Liver (tissue), 3 donors: ENCODE measurements at regions not wholly inside any gene's neighbourhood (a gene's known extent, or its start where the extent isn't known, plus 50 kb on each side); places are given as distances from the start of the nearest gene placed in this dataset.

Experiments
- EGR1 ChIP-seq, 2 donors: IDR thresholded peaks; 2 replicates each; pipeline ENCODE4 v1.6.1; 2016 to 2018; ENCODE audit warnings: antibody characterized with exemption in 2 of 2, low read depth in 2 of 2
- GABPA ChIP-seq, 2 donors: IDR thresholded peaks in 1 of 2; conservative IDR thresholded peaks in 1 of 2; 2 replicates each; pipeline ENCODE4 v1.6.1; 2016; ENCODE audit warnings: antibody characterized with exemption in 2 of 2, mild to moderate bottlenecking in 1 of 2, moderate library complexity in 1 of 2
- HNF4A ChIP-seq, 2 donors: conservative IDR thresholded peaks; 2 replicates each; pipeline ENCODE4 v1.6.1; 2016; ENCODE audit warnings: antibody characterized with exemption in 2 of 2, mild to moderate bottlenecking in 2 of 2
- RXRA ChIP-seq, 2 donors: IDR thresholded peaks; 2 replicates each; pipeline ENCODE4 v1.6.1; 2017 to 2018; ENCODE audit warnings: antibody characterized with exemption in 2 of 2, mild to moderate bottlenecking in 1 of 2
- TAF1 ChIP-seq: conservative IDR thresholded peaks from 2 replicates; pipeline ENCODE4 v1.6.1; 2016; ENCODE audit warnings: antibody characterized with exemption, mild to moderate bottlenecking
- YY1 ChIP-seq: IDR thresholded peaks from 2 replicates; pipeline ENCODE4 v1.6.1; 2016; ENCODE audit warnings: antibody characterized with exemption, mild to moderate bottlenecking
- TF ChIP-seq, protein P1 (sequence below): fragments of 150-350 bp; IDR thresholded peaks from 2 replicates; pipeline ENCODE4 v1.5.1; 2017; ENCODE audit warnings: improper control_type of control experiment, low read depth, low read length; ENCODE audit not compliant: missing input control
- TF ChIP-seq, protein P2 (sequence below): IDR thresholded peaks from 2 replicates; pipeline ENCODE4 v1.6.1; 2016; ENCODE audit warnings: antibody characterized with exemption, mild to moderate bottlenecking
- TF ChIP-seq, protein P3 (sequence below): IDR thresholded peaks from 2 replicates; pipeline ENCODE4 v1.6.1; 2016; ENCODE audit warnings: antibody characterized with exemption
- donor health status: healthy.
- donor health status: healthy.

DNA sequence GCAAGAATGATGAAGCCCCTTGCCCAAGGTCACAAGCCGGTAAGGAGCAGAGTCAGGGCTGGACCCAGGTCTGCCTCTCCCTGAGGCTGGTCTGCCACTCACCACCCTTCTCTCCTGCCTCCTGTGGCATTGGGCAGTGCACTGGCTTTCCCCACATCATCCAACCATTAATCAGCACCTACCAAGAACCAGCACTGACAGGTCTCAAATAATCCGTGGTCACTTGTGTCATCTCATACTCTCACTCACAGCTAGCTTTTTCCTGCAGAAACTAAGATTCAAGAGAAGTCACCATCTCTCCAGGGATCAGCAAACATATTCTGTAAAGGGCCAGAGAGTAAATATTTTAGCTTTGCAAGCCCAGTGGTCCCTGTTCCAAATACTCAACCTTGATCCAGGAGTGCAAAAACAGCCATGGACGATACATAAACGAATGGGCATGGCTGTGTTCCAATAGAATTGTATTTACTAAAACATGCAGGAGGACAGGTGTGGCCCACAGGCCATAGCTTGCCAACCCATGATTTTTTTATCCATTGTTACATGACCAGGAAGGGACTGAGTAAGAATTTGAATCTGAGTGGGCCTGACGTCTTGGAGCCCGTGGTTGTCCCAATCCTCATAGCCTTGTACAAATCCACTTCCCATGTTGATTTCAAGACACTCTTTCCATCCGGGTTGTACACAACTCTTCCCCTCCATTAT, 374.2 kb downstream of the BCL11B start:
- TF ChIP-seq, protein P1, sequence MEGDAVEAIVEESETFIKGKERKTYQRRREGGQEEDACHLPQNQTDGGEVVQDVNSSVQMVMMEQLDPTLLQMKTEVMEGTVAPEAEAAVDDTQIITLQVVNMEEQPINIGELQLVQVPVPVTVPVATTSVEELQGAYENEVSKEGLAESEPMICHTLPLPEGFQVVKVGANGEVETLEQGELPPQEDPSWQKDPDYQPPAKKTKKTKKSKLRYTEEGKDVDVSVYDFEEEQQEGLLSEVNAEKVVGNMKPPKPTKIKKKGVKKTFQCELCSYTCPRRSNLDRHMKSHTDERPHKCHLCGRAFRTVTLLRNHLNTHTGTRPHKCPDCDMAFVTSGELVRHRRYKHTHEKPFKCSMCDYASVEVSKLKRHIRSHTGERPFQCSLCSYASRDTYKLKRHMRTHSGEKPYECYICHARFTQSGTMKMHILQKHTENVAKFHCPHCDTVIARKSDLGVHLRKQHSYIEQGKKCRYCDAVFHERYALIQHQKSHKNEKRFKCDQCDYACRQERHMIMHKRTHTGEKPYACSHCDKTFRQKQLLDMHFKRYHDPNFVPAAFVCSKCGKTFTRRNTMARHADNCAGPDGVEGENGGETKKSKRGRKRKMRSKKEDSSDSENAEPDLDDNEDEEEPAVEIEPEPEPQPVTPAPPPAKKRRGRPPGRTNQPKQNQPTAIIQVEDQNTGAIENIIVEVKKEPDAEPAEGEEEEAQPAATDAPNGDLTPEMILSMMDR: no peak
- TF ChIP-seq, protein P2, sequence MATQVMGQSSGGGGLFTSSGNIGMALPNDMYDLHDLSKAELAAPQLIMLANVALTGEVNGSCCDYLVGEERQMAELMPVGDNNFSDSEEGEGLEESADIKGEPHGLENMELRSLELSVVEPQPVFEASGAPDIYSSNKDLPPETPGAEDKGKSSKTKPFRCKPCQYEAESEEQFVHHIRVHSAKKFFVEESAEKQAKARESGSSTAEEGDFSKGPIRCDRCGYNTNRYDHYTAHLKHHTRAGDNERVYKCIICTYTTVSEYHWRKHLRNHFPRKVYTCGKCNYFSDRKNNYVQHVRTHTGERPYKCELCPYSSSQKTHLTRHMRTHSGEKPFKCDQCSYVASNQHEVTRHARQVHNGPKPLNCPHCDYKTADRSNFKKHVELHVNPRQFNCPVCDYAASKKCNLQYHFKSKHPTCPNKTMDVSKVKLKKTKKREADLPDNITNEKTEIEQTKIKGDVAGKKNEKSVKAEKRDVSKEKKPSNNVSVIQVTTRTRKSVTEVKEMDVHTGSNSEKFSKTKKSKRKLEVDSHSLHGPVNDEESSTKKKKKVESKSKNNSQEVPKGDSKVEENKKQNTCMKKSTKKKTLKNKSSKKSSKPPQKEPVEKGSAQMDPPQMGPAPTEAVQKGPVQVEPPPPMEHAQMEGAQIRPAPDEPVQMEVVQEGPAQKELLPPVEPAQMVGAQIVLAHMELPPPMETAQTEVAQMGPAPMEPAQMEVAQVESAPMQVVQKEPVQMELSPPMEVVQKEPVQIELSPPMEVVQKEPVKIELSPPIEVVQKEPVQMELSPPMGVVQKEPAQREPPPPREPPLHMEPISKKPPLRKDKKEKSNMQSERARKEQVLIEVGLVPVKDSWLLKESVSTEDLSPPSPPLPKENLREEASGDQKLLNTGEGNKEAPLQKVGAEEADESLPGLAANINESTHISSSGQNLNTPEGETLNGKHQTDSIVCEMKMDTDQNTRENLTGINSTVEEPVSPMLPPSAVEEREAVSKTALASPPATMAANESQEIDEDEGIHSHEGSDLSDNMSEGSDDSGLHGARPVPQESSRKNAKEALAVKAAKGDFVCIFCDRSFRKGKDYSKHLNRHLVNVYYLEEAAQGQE: no peak
- TF ChIP-seq YY1 (no peak), GABPA (IDR thresholded peaks at IDR 0.05 in 1 of 2, conservative IDR thresholded peaks at IDR 0.05 in 1 of 2) (no peak), EGR1 (IDR thresholded peaks at IDR 0.05; ENCODE audit: low read depth in 2 of 2) (no peak), TAF1 (no peak), HNF4A (conservative IDR thresholded peaks at IDR 0.05) (no peak), RXRA (IDR thresholded peaks at IDR 0.05) (no peak)
- TF ChIP-seq, protein P3, sequence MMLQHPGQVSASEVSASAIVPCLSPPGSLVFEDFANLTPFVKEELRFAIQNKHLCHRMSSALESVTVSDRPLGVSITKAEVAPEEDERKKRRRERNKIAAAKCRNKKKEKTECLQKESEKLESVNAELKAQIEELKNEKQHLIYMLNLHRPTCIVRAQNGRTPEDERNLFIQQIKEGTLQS: no peak
